Colonic mucosa (tissue), 4 donors: ENCODE measurements at regions not wholly inside any gene's neighbourhood (a gene's known extent, or its start where the extent isn't known, plus 50 kb on each side); places are given as distances from the start of the nearest gene placed in this dataset.

Source experiments
- DNase-seq: peaks from one replicate; pipeline ENCODE4 v3.0.0-alpha.2; 2020
- H3K27ac ChIP-seq: fragments of 200-600 bp; one replicate; pipeline ENCODE4 v1.8.0; 2021
- H3K27me3 ChIP-seq: fragments of 200-600 bp; one replicate; pipeline ENCODE4 v1.8.0; 2021
- H3K36me3 ChIP-seq: fragments of 200-600 bp; one replicate; pipeline ENCODE4 v1.8.0; 2021
- H3K4me1 ChIP-seq: fragments of 200-600 bp; one replicate; pipeline ENCODE4 v1.8.0; 2021; ENCODE audit warnings: mild to moderate bottlenecking
- H3K4me3 ChIP-seq: fragments of 200-600 bp; one replicate; pipeline ENCODE4 v1.8.0; 2021
- H3K9ac ChIP-seq, 2 donors: one replicate each; pipeline ENCODE4 v1.7.0; 2013; ENCODE audit warnings: control low read depth in 2 of 2, low read depth in 2 of 2, low read length in 2 of 2
- H3K9me3 ChIP-seq: fragments of 200-600 bp; one replicate; pipeline ENCODE4 v1.8.0; 2021
- intact Hi-C: fragments of 100-400 bp; cut with DNase I; formaldehyde crosslinking; loops from one replicate; pipeline ENCODE4 v1.14.1; 2022
- TF ChIP-seq, protein P1 (sequence below): fragments of 200-600 bp; IDR thresholded peaks from one replicate; pipeline ENCODE4 v1.8.0; 2022; ENCODE audit warnings: antibody characterized with exemption, mild to moderate bottlenecking
- donor health status: healthy.
- donor health status: DM: no; HTN: no; CAD: no.
- donor health status: DM: no; HTN: no; CAD: no.

GRCh38 chr6:10000551-10000950 lies 414.3 kb downstream of the TFAP2A start:
- H3K27ac ChIP-seq = no peak overlapping the region
- H3K4me1 ChIP-seq = no peaks in the 10 kb centered on the region
- TF ChIP-seq, protein P1, sequence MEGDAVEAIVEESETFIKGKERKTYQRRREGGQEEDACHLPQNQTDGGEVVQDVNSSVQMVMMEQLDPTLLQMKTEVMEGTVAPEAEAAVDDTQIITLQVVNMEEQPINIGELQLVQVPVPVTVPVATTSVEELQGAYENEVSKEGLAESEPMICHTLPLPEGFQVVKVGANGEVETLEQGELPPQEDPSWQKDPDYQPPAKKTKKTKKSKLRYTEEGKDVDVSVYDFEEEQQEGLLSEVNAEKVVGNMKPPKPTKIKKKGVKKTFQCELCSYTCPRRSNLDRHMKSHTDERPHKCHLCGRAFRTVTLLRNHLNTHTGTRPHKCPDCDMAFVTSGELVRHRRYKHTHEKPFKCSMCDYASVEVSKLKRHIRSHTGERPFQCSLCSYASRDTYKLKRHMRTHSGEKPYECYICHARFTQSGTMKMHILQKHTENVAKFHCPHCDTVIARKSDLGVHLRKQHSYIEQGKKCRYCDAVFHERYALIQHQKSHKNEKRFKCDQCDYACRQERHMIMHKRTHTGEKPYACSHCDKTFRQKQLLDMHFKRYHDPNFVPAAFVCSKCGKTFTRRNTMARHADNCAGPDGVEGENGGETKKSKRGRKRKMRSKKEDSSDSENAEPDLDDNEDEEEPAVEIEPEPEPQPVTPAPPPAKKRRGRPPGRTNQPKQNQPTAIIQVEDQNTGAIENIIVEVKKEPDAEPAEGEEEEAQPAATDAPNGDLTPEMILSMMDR = no peak
- no peaks in the 10 kb centered on the region for H3K36me3 ChIP-seq
- intact Hi-C loops = no loop called here
- H3K9ac ChIP-seq = no peak overlapping the region
- DNase-seq = no peak
- H3K4me3 ChIP-seq = no peak overlapping the region
- H3K27me3 ChIP-seq = no peaks in the 10 kb centered on the region
- no peaks in the 10 kb centered on the region for H3K9me3 ChIP-seq

GRCh38 chr6:9999796-10000195 lies 415.1 kb downstream of the TFAP2A start:
- TF ChIP-seq, protein P1 = no peak
- DNase-seq = no peak
- intact Hi-C loops = no loop called here
- no peaks in the 10 kb centered on the region for H3K9me3 ChIP-seq
- H3K4me3 ChIP-seq = no peak overlapping the region
- H3K27ac ChIP-seq = no peak overlapping the region
- no peak overlapping the region for H3K9ac ChIP-seq
- no peaks in the 10 kb centered on the region for H3K4me1 ChIP-seq
- no peaks in the 10 kb centered on the region for H3K27me3 ChIP-seq
- no peaks in the 10 kb centered on the region for H3K36me3 ChIP-seq

DNA sequence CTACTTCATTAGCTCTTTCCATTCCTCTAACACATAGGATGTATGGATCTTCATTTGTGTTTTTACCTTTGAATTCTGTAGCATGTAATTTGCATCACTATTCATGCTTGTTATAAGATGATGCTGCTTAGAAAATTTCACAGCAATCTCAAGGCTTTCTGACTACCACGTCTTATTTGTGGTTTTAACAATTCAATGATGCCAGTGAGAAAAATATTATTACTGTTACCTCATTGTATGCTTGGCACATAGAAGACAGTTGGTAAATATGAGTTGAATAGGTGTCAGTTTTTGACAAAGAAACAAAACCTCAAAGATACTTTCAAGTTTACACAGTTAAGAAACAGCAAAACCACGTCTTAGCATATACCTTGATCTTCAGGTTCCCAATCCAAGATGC lies 428.6 kb downstream of the TFAP2A start:
- no peak overlapping the region for H3K27ac ChIP-seq
- no peaks in the 10 kb centered on the region for H3K4me1 ChIP-seq
- TF ChIP-seq, protein P1 = no peak
- intact Hi-C loops = no loop called here
- H3K9ac ChIP-seq = no peak overlapping the region
- no peaks in the 10 kb centered on the region for H3K27me3 ChIP-seq
- H3K36me3 ChIP-seq = no peaks in the 10 kb centered on the region
- H3K4me3 ChIP-seq = no peak overlapping the region
- no peaks in the 10 kb centered on the region for H3K9me3 ChIP-seq
- DNase-seq = no peak

DNA sequence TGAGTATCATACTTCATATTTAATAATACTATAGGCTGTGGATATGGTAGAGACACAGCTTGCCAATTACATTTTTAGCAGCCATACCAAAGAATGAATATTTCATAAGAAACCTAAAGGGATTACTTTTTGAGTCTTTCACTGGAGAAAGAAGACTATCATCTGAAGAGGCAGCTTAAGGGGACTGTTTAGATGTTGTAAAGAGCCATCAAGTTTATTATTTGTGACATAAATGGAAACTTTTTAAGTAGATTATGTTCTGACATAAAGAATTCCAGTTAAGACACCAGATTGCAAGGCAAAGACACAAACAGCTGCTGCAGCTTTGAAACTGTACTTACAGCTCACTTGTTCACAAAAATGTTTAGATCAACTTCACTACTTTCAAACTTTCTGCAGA lies 429.4 kb downstream of the TFAP2A start:
- Histone ChIP-seq H3K4me3 (no peak overlapping the region), H3K9me3 (no peaks in the 10 kb centered on the region), H3K4me1 (no peaks in the 10 kb centered on the region), H3K27ac (no peak overlapping the region), H3K9ac (no peak overlapping the region), H3K27me3 (no peaks in the 10 kb centered on the region), H3K36me3 (no peaks in the 10 kb centered on the region)
- TF ChIP-seq, protein P1 = no peak
- intact Hi-C loops = no loop called here
- no peak for DNase-seq

DNA sequence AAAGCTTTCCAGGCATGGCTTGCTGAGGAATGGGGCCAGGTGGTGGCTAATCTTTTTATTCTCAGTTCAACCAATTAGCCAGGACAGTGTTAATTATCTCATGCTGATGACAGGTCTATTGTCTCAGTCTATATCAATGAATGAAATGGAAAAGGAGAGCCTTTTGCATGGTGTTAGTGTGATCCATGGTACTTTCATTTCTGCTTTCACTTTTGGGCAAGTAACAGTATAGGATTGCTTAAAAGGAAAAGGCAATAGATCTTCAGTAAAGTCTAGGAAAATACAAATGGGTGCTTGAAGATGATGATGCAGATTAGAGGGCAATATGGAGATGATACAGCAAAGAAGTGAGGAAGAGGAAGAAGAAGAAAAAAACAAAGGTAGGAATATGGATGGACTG lies 430.3 kb downstream of the TFAP2A start:
- Histone ChIP-seq H3K4me1 (no peaks in the 10 kb centered on the region), H3K36me3 (no peaks in the 10 kb centered on the region), H3K4me3 (no peak overlapping the region), H3K9me3 (no peaks in the 10 kb centered on the region), H3K27me3 (no peaks in the 10 kb centered on the region), H3K9ac (no peak overlapping the region), H3K27ac (no peak overlapping the region)
- intact Hi-C loops = no loop called here
- no peak for DNase-seq
- TF ChIP-seq, protein P1 = no peak

- Histone ChIP-seq H3K27ac (no peak overlapping the region), H3K4me1 (no peaks in the 10 kb centered on the region), H3K9ac (no peak overlapping the region), H3K9me3 (no peaks in the 10 kb centered on the region), H3K36me3 (no peaks in the 10 kb centered on the region), H3K27me3 (no peaks in the 10 kb centered on the region), H3K4me3 (no peak overlapping the region)
- intact Hi-C loops = no loop called here
- no peak for DNase-seq
- TF ChIP-seq, protein P1 = no peak
These were observed 431.7 kb downstream of the TFAP2A start for GRCh38 chr6:9983168-9983567.
